SU-DHL-6 (cell line): ENCODE measurements at regions not wholly inside any gene's neighbourhood (a gene's known extent, or its start where the extent isn't known, plus 50 kb on each side); places are given as distances from the start of the nearest gene placed in this dataset.

ENCODE experiments used
- H2AFZ ChIP-seq: fragments of 200-600 bp; sonication (generic); 2 replicates; pipeline ENCODE4 v1.6.1; 2014; ENCODE audit warnings: low read depth, mild to moderate bottlenecking, moderate library complexity, mixed read lengths, antibody characterized with exemption, low read length; ENCODE audit not compliant: severe bottlenecking
- H3F3A ChIP-seq: fragments of 200-600 bp; shearing (Covaris generic); 2 replicates; pipeline ENCODE4 v1.6.0; 2016; ENCODE audit warnings: antibody characterized with exemption, mild to moderate bottlenecking; ENCODE audit not compliant: insufficient read depth
- H3K27ac ChIP-seq: fragments of 200-600 bp; sonication (generic); 2 replicates; pipeline ENCODE4 v1.5.1; 2016; ENCODE audit warnings: low read depth, mild to moderate bottlenecking, low read length, moderate library complexity, mixed read lengths
- H3K27me3 ChIP-seq: fragments of 200-600 bp; sonication (generic), shearing (Covaris generic); 2 replicates; pipeline ENCODE4 v1.6.0; 2014; ENCODE audit warnings: mild to moderate bottlenecking, low read length
- H3K36me3 ChIP-seq: fragments of 200-600 bp; sonication (generic); 2 replicates; pipeline ENCODE4 v1.6.1; 2014; ENCODE audit warnings: mild to moderate bottlenecking, low read length, mixed read lengths
- H3K4me2 ChIP-seq: fragments of 300-600, 200-600 bp; shearing (Covaris generic), sonication (generic); 2 replicates; pipeline ENCODE4 v1.6.0; 2014; ENCODE audit warnings: low read length, low read depth, mild to moderate bottlenecking; ENCODE audit not compliant: poor library complexity, severe bottlenecking
- H3K4me3 ChIP-seq: fragments of 200-600 bp; sonication (generic); 2 replicates; pipeline ENCODE4 v1.5.1; 2014; ENCODE audit warnings: antibody characterized with exemption, low read length, mild to moderate bottlenecking, mixed read lengths; ENCODE audit not compliant: insufficient read depth, poor library complexity, severe bottlenecking
- H3K79me2 ChIP-seq: fragments of 200-600 bp; sonication (generic); 2 replicates; pipeline ENCODE4 v1.6.1; 2014; ENCODE audit warnings: mild to moderate bottlenecking, low read length, moderate library complexity; ENCODE audit not compliant: insufficient read depth
- H3K9ac ChIP-seq: fragments of 200-600 bp; sonication (generic); 2 replicates; pipeline ENCODE4 v1.7.0; 2014; ENCODE audit warnings: mild to moderate bottlenecking, low read length
- H3K9me2 ChIP-seq: fragments of 200-600 bp; sonication (generic); replicated peaks from 2 replicates; pipeline ENCODE4 v1.6.1; 2014; ENCODE audit warnings: low read length; ENCODE audit not compliant: insufficient read depth
- H3K9me3 ChIP-seq: fragments of 200-600 bp; sonication (generic); 2 replicates; pipeline ENCODE4 v1.6.1; 2014; ENCODE audit warnings: low read length, mixed read lengths; ENCODE audit not compliant: insufficient read depth
- H4K20me1 ChIP-seq: fragments of 200-600 bp; sonication (generic); 2 replicates; pipeline ENCODE4 v1.6.1; 2014; ENCODE audit warnings: low read depth, mild to moderate bottlenecking, antibody characterized with exemption, low read length, moderate library complexity, mixed read lengths
- EZH2phosphoT487 ChIP-seq: fragments of 200-600 bp; sonication (generic), shearing (Covaris generic); conservative IDR thresholded peaks from 2 replicates; pipeline ENCODE4 v1.6.1; 2018; ENCODE audit warnings: mild to moderate bottlenecking, antibody characterized with exemption, low read length, moderate library complexity, mixed read lengths
- TF ChIP-seq, protein P1 (sequence below): fragments of 200-600 bp; sonication (generic); IDR thresholded peaks from one replicate; pipeline ENCODE4 v1.5.1; 2017; ENCODE audit warnings: antibody characterized with exemption, mild to moderate bottlenecking, low read length, moderate library complexity; ENCODE audit not compliant: insufficient read depth, poor library complexity, severe bottlenecking

DNA sequence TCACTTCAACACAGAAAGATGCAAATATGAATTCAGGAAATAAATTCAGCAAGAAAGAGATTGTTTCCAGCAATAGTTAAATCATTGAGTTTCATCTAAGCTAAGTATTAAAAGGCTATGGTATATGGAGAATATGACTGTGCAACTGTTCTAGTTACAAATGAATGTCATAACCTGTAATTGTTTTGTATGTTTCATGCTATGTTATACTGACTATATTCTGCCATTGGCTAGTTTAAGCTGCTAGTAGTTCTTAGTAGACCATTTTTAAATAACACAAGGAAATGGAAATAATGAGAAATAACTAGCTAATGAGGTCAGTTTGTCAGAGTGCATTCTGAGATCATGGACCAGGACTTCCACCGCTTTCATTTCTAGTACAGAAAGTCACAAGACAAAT, 1154.9 kb upstream of the TMEFF2 start:
- no peaks in the 10 kb centered on the region for H3K27me3 ChIP-seq
- no peaks in the 10 kb centered on the region for H3F3A ChIP-seq
- no peaks in the 10 kb centered on the region for H4K20me1 ChIP-seq
- no peak overlapping the region for H3K27ac ChIP-seq
- no peaks in the 10 kb centered on the region for H3K9me2 ChIP-seq
- no peaks in the 10 kb centered on the region for H3K9me3 ChIP-seq
- no peak overlapping the region for H3K4me2 ChIP-seq
- H3K4me3 ChIP-seq = no peak overlapping the region
- H3K9ac ChIP-seq = no peak overlapping the region
- H2AFZ ChIP-seq = no peak overlapping the region
- H3K36me3 ChIP-seq = no peaks in the 10 kb centered on the region
- H3K79me2 ChIP-seq = no peaks in the 10 kb centered on the region
- TF ChIP-seq, protein P1, sequence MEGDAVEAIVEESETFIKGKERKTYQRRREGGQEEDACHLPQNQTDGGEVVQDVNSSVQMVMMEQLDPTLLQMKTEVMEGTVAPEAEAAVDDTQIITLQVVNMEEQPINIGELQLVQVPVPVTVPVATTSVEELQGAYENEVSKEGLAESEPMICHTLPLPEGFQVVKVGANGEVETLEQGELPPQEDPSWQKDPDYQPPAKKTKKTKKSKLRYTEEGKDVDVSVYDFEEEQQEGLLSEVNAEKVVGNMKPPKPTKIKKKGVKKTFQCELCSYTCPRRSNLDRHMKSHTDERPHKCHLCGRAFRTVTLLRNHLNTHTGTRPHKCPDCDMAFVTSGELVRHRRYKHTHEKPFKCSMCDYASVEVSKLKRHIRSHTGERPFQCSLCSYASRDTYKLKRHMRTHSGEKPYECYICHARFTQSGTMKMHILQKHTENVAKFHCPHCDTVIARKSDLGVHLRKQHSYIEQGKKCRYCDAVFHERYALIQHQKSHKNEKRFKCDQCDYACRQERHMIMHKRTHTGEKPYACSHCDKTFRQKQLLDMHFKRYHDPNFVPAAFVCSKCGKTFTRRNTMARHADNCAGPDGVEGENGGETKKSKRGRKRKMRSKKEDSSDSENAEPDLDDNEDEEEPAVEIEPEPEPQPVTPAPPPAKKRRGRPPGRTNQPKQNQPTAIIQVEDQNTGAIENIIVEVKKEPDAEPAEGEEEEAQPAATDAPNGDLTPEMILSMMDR = no peak
- no peak for TF ChIP-seq EZH2phosphoT487

DNA sequence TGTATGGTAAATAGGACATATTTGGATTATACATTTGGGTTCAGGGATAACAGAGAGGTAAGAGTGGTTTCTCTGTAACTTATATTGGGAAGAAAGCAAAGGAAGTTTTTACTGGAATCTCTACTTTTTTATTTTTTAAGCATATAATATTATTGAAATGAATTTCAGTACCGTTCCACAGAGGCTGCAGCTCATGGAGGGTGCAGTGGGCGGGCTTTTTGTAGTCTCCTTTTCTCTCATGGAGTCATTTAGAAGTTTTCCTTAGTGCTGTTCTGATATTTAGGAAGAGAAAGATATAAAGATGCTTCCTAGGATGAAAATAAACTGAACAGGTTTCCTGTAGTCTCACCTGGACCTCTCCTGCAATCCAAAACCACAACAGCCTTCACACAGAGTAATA, 1153.3 kb upstream of the TMEFF2 start:
- H2AFZ ChIP-seq = no peak overlapping the region
- no peaks in the 10 kb centered on the region for H4K20me1 ChIP-seq
- H3K4me2 ChIP-seq = no peak overlapping the region
- H3K27ac ChIP-seq = no peak overlapping the region
- no peak overlapping the region for H3K4me3 ChIP-seq
- no peaks in the 10 kb centered on the region for H3K36me3 ChIP-seq
- H3K79me2 ChIP-seq = no peaks in the 10 kb centered on the region
- H3F3A ChIP-seq = no peaks in the 10 kb centered on the region
- no peaks in the 10 kb centered on the region for H3K9me3 ChIP-seq
- no peaks in the 10 kb centered on the region for H3K27me3 ChIP-seq
- TF ChIP-seq, protein P1 = no peak
- TF ChIP-seq EZH2phosphoT487 = no peak
- no peak overlapping the region for H3K9ac ChIP-seq
- no peaks in the 10 kb centered on the region for H3K9me2 ChIP-seq

DNA sequence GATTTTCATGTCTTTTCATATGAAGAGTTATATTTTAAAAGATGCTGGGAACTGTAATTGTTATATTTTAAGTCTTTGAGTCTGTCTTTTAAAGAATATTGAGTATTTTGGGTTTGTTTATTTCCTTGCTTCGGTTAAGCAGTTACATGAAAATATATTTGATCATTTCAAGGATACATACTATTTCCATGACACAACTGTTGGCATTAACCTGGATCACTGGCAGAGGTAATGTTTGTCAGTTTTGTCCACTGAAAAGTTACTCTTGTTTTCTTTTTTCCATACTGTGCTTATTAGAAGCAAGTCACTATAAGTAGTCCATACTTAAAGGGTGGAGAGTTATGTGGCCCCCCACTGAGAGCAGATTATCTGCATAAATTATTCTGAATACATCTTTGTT, 1142.0 kb upstream of the TMEFF2 start:
- Histone ChIP-seq H3F3A (no peaks in the 10 kb centered on the region), H3K4me2 (no peak overlapping the region), H4K20me1 (no peaks in the 10 kb centered on the region), H3K9me3 (no peaks in the 10 kb centered on the region), H3K4me3 (no peak overlapping the region), H3K27me3 (no peaks in the 10 kb centered on the region), H3K9me2 (no peaks in the 10 kb centered on the region), H3K9ac (no peak overlapping the region), H3K27ac (no peak overlapping the region), H2AFZ (no peak overlapping the region), H3K36me3 (no peaks in the 10 kb centered on the region), H3K79me2 (no peaks in the 10 kb centered on the region)
- no peak for TF ChIP-seq EZH2phosphoT487
- TF ChIP-seq, protein P1 = no peak

DNA sequence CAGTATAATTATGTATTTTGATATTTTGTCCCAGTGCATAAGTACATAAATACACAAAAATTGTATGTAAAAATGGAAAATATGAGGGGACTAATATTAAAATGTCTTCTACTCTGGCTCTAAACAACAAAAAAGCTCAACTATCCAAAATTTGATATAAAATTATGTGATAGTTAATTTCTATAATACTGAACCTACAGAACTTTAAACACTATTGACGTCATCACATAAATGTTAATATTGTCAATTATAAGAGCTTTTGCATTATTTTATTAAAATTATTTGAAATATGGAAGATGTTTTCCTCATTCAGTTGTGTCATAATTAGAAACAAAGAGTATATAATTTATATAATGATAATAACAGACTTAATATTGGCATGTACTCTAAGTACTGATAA, 1139.7 kb upstream of the TMEFF2 start:
- H3K27ac ChIP-seq = no peak overlapping the region
- H3K4me2 ChIP-seq = no peak overlapping the region
- no peaks in the 10 kb centered on the region for H4K20me1 ChIP-seq
- H3K36me3 ChIP-seq = no peaks in the 10 kb centered on the region
- no peaks in the 10 kb centered on the region for H3K9me3 ChIP-seq
- no peaks in the 10 kb centered on the region for H3K27me3 ChIP-seq
- H3K9me2 ChIP-seq = no peaks in the 10 kb centered on the region
- TF ChIP-seq EZH2phosphoT487 = no peak
- TF ChIP-seq, protein P1 = no peak
- no peak overlapping the region for H3K9ac ChIP-seq
- no peak overlapping the region for H3K4me3 ChIP-seq
- no peaks in the 10 kb centered on the region for H3K79me2 ChIP-seq
- no peaks in the 10 kb centered on the region for H3F3A ChIP-seq
- H2AFZ ChIP-seq = no peak overlapping the region
